ENCODE measurements at regions not wholly inside any gene's neighbourhood (a gene's known extent, or its start where the extent isn't known, plus 50 kb on each side); places are given as distances from the start of the nearest gene placed in this dataset.

DNA sequence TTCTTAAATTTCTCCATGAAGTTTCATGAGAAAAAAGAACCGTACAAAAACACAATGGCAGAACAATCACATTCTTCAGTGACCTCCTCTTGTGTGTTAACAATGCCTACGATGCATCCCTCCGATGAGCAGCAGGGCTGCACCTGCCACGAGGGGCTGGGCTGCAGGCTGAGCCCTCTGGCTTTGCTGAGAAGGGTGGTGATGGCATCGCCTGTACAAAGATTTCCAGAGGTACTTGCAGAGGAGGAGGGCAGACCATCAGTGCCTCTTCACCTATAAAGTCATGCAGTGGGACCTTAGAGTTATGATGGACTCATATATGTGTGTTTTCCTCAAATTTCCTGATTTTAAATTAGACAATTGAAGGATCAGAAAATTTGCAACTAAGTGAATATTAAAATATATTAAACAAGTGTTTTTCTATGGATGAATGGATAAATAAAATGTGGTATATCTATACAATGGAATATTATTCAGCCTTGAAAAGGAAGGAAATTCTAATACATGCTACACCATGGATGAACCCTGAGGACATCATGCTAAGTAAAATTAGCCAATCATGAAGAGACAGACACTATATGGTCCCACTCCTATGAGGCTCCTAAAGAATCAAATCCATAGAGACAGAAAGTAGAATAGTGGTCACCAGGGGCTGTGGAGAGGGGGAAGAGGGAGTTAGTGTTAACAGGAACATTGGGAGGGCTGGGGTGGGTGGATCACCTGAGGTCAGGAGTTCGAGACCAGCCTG is 489.3 kb downstream of the SIPA1L2 start:
- TF ChIP-seq, protein P1, sequence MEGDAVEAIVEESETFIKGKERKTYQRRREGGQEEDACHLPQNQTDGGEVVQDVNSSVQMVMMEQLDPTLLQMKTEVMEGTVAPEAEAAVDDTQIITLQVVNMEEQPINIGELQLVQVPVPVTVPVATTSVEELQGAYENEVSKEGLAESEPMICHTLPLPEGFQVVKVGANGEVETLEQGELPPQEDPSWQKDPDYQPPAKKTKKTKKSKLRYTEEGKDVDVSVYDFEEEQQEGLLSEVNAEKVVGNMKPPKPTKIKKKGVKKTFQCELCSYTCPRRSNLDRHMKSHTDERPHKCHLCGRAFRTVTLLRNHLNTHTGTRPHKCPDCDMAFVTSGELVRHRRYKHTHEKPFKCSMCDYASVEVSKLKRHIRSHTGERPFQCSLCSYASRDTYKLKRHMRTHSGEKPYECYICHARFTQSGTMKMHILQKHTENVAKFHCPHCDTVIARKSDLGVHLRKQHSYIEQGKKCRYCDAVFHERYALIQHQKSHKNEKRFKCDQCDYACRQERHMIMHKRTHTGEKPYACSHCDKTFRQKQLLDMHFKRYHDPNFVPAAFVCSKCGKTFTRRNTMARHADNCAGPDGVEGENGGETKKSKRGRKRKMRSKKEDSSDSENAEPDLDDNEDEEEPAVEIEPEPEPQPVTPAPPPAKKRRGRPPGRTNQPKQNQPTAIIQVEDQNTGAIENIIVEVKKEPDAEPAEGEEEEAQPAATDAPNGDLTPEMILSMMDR (conservative IDR thresholded peaks at IDR 0.05; ENCODE audit: low read depth, low read length), result no peak
- TF ChIP-seq, protein P2, sequence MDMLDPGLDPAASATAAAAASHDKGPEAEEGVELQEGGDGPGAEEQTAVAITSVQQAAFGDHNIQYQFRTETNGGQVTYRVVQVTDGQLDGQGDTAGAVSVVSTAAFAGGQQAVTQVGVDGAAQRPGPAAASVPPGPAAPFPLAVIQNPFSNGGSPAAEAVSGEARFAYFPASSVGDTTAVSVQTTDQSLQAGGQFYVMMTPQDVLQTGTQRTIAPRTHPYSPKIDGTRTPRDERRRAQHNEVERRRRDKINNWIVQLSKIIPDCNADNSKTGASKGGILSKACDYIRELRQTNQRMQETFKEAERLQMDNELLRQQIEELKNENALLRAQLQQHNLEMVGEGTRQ (IDR thresholded peaks at IDR 0.05; ENCODE audit: low read depth, low read length), result no peak
- TF ChIP-seq RCOR1 (IDR thresholded peaks at IDR 0.05; ENCODE audit: insufficient replicate concordance, low read length), result no peak
- TF ChIP-seq NFE2L2 (IDR thresholded peaks at IDR 0.05; ENCODE audit: low read depth, low read length), result no peak
- no peak for TF ChIP-seq POLR2A (IDR thresholded peaks at IDR 0.05; ENCODE audit: low read depth, low read length)
- TF ChIP-seq SMC3 (IDR thresholded peaks at IDR 0.05; ENCODE audit: low read depth, low read length), result no peak

Data from IMR-90 (cell line).